HEK293 (cell line): ENCODE measurements at regions not wholly inside any gene's neighbourhood (a gene's known extent, or its start where the extent isn't known, plus 50 kb on each side); places are given as distances from the start of the nearest gene placed in this dataset.

Experiments used
- CTCF ChIP-seq: fragments of 450-650 bp; formaldehyde crosslinking; IDR thresholded peaks from 2 replicates; pipeline ENCODE4 v1.5.1; 2016; ENCODE audit warnings: missing biosample characterization, missing genetic modification characterization
- INSM2 ChIP-seq: fragments of 450-650 bp; formaldehyde crosslinking; IDR thresholded peaks from 2 replicates; pipeline ENCODE4 v1.5.1; 2016; ENCODE audit warnings: missing biosample characterization, missing genetic modification characterization
- KLF16 ChIP-seq: fragments of 450-650 bp; formaldehyde crosslinking; IDR thresholded peaks from 2 replicates; pipeline ENCODE4 v1.5.1; 2017; ENCODE audit warnings: missing biosample characterization, missing genetic modification characterization
- OVOL3 ChIP-seq: fragments of 450-650 bp; formaldehyde crosslinking; IDR thresholded peaks from 2 replicates; pipeline ENCODE4 v1.5.1; 2016; ENCODE audit warnings: missing biosample characterization, missing genetic modification characterization
- REST ChIP-seq: fragments of 450-650 bp; formaldehyde crosslinking; IDR thresholded peaks from 2 replicates; pipeline ENCODE4 v1.5.1; 2016; ENCODE audit warnings: missing biosample characterization, missing genetic modification characterization
- TSHZ1 ChIP-seq: fragments of 450-650 bp; formaldehyde crosslinking; IDR thresholded peaks from 2 replicates; pipeline ENCODE4 v1.5.1; 2016; ENCODE audit warnings: missing biosample characterization, missing genetic modification characterization, borderline replicate concordance
- ZNF112 ChIP-seq: fragments of 450-650 bp; formaldehyde crosslinking; IDR thresholded peaks from 2 replicates; pipeline ENCODE4 v1.5.0; 2017; ENCODE audit warnings: missing biosample characterization, missing genetic modification characterization
- ZNF2 ChIP-seq: fragments of 450-650 bp; formaldehyde crosslinking; IDR thresholded peaks from 2 replicates; pipeline ENCODE4 v1.5.1; 2016; ENCODE audit warnings: missing biosample characterization, missing genetic modification characterization
- ZNF311 ChIP-seq: fragments of 450-650 bp; formaldehyde crosslinking; IDR thresholded peaks from 2 replicates; pipeline ENCODE4 v1.5.1; 2017; ENCODE audit warnings: missing biosample characterization, missing genetic modification characterization, borderline replicate concordance
- ZNF521 ChIP-seq: fragments of 450-650 bp; formaldehyde crosslinking; IDR thresholded peaks from 2 replicates; pipeline ENCODE4 v1.5.1; 2017; ENCODE audit warnings: missing biosample characterization, mild to moderate bottlenecking, missing genetic modification characterization
- ZSCAN5A ChIP-seq: fragments of 450-650 bp; formaldehyde crosslinking; IDR thresholded peaks from 2 replicates; pipeline ENCODE4 v1.5.1; 2016; ENCODE audit warnings: missing biosample characterization, missing genetic modification characterization

GRCh38 chr11:69880041-69880825 is 61.0 kb upstream of the FGF3 start:
- TF ChIP-seq ZNF2 (tag by site-specific recombination) (no peak), ZNF521 (tag by site-specific recombination) (no peak), ZNF112 (tag by site-specific recombination) (no peak), CTCF (tag by site-specific recombination) (no peak), KLF16 (tag by site-specific recombination) (no peak), ZNF311 (tag by site-specific recombination) (no peak), INSM2 (tag by site-specific recombination) (no peak), ZSCAN5A (no peak), OVOL3 (tag by site-specific recombination) (no peak), REST (no peak), TSHZ1 (tag by site-specific recombination) (no peak)
